Cardiac fibroblast (primary cell): ENCODE measurements at regions not wholly inside any gene's neighbourhood (a gene's known extent, or its start where the extent isn't known, plus 50 kb on each side); places are given as distances from the start of the nearest gene placed in this dataset.

Source experiments
- DNase-seq, 2 donors: peaks; one replicate each; pipeline versions ENCODE4 v3.0.0 to v3.0.0-alpha.2; 2010; ENCODE audit warnings: low read depth in 2 of 2
- H3K4me3 ChIP-seq, 2 donors: replicated peaks in 1 of 2; 1 replicate in 1 of 2; 2 replicates in 1 of 2; pipeline ENCODE4 v1.5.1; 2011; ENCODE audit warnings: low read depth in 2 of 2, low read length in 2 of 2, mild to moderate bottlenecking in 2 of 2, moderate library complexity in 1 of 2
- TF ChIP-seq, protein P1 (sequence below): IDR thresholded peaks from one replicate; pipeline ENCODE4 v1.5.1; 2011; ENCODE audit warnings: low read depth, mild to moderate bottlenecking, low read length, inconsistent platforms

DNA sequence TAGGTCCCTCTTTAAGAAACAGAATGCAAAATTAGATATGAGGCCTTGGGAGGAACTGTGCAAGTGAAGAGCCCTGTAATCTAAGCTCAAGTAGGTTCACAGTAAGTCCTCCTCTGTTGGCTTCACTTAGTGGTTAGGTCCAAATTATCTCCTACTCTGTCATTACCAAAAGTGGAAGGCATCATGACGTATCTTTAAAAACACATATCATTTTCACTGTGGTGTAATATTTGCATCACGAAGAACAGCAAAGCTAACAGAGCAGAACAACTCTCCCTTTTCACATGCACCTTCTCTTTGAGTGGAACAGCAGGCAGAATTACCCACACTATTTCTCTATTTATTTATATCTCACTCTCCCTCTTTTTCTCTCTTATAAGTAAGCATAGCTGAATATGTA, 240.5 kb upstream of the CCNH start:
- DNase-seq = no peak
- H3K4me3 ChIP-seq = no peak overlapping the region
- TF ChIP-seq, protein P1, sequence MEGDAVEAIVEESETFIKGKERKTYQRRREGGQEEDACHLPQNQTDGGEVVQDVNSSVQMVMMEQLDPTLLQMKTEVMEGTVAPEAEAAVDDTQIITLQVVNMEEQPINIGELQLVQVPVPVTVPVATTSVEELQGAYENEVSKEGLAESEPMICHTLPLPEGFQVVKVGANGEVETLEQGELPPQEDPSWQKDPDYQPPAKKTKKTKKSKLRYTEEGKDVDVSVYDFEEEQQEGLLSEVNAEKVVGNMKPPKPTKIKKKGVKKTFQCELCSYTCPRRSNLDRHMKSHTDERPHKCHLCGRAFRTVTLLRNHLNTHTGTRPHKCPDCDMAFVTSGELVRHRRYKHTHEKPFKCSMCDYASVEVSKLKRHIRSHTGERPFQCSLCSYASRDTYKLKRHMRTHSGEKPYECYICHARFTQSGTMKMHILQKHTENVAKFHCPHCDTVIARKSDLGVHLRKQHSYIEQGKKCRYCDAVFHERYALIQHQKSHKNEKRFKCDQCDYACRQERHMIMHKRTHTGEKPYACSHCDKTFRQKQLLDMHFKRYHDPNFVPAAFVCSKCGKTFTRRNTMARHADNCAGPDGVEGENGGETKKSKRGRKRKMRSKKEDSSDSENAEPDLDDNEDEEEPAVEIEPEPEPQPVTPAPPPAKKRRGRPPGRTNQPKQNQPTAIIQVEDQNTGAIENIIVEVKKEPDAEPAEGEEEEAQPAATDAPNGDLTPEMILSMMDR = no peak

DNA sequence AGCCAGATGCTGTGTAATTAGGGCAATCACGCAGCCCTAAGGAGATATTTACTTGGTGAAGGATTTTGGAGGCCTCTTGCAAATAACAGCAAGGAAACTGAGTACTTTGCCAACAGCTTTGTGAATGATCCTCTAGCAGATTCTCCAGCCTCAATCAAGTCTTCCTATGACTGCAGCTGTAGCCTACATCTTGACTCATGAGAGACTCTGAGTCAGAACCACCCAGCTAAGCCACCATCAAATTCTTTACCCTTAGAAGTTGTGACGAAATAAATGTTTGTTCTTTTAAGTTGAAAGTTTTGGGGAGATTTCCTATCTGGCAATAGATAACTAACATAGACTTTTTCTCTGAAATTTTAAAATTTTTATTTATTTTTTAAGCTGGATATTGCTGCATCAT, 237.6 kb upstream of the CCNH start:
- no peak overlapping the region for H3K4me3 ChIP-seq
- peak in 1 of 2 donors; percentile 0 for DNase-seq
- TF ChIP-seq, protein P1 = no peak

DNA sequence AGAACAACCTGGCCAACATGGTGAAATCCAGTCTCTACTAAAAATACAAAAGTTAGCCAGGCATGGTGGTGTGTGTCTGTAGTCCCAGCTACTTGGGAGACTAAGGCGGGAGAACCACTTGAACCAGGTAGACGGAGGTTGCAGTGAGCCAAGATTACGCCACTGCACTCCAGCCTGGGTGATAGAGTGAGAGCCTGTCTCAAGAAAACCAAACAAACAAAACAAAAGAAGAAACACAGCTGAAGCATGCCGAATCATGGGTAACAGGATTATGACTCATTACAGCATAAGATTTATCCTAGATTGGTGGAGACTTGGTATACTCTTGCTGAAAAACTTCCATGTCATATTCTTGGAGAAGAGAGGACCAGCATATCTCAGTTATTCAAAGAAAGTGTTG, 236.7 kb upstream of the CCNH start:
- TF ChIP-seq, protein P1 = no peak
- H3K4me3 ChIP-seq = no peak overlapping the region
- no peak for DNase-seq

DNA sequence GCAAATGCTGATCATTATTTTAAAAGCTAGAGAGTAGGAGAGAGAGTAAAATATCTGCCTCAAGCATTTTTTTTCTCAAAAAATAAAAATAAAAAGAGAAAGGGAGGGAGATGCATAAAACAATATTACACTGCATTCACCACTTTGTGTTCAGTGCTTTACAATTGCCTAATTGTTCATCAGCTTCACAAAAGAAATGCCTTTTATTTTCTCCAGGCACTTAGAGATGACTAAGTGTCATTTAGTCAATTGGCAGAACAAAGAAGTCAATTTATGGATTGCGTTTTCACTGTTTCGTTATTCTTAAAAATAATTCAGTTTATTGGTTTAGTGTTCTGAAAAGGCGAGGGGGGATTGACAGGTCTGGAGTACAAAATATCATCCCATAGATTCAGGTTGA, 232.5 kb upstream of the CCNH start:
- no peak overlapping the region for H3K4me3 ChIP-seq
- TF ChIP-seq, protein P1 = no peak
- DNase-seq = no peak

DNA sequence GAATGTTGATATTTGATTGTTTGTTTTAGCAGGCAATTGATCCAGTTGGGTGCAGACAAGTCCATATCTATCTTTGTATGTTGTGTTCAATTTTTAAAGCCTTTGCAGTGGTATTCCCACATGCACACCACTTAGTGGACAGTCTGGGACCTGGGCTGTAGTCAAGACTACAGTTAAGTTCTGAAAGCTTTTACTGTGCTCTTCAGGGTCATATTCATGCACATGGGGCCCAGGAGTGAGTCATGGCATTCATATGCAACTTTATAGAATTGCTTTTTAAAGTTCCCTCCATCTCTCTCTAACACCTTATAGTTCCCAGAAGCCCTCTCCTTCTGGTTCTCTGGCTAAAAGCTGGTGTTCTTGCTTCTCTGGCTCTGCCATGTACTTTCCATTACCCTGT, 228.2 kb upstream of the CCNH start:
- TF ChIP-seq, protein P1 = no peak
- no peak for DNase-seq
- H3K4me3 ChIP-seq = no peak overlapping the region

DNA sequence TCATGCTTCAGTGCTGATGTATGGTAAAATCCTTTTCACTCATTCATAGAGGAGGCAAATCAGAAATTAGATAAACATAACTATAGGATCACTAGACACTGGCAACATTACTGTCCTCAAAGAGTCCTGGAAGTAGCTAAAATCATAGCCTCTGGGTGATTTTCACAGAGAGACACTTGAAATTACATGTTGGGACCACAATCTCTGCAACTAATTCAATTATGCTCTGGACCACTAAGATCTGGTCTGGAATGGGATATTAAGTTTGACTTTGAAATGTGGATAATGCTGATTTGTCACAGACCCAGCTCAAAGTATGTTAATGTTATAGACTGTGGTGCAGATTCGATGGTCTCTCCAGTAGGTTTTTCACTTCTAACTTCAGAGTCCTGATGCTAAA, 214.6 kb upstream of the CCNH start:
- no peak overlapping the region for H3K4me3 ChIP-seq
- TF ChIP-seq, protein P1 = no peak
- no peak for DNase-seq

DNA sequence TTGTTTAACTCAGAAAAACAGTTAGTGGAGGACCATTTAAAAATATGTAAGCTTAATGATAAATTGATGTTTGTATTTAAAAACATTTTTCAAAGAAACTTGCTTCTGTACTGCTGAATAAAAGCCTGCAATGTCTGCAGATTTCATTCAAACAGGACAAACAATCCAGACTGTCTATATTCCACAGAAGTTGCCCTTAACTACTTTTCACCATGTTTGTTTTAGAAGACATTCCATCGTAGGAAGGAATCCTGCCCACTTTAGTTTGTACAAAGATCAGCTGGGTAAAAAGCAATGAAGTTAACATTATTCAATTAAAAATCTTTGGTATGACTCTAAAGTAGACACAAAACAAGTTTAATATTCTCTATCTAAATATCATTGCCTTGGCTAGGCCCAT, 195.7 kb upstream of the CCNH start:
- TF ChIP-seq, protein P1 = no peak
- DNase-seq = no peak
- no peak overlapping the region for H3K4me3 ChIP-seq
